ENCODE measurements at regions not wholly inside any gene's neighbourhood (a gene's known extent, or its start where the extent isn't known, plus 50 kb on each side); places are given as distances from the start of the nearest gene placed in this dataset.

DNA sequence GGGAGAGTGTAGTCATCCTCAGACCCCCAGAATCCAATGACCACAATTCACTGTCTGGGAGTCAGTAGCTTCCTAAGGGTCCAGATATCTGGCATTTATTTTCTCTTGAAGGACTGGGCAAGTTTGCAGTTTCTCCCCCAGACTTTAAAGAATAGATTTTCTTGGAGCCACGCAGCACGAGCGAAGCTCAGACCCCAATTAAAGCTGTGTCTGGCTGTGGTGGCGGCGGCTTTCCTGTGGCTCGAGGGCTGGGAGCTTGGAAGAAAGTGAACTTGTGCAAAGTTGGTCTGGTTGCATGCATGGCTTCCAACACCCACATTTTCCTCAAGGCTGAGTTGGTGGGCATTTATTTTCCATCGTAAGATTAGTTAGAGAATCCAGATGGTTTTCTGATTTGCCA is 105.0 kb downstream of the ACKR3 start:
- no peak overlapping the region for H3K4me3 ChIP-seq (replicated peaks in 1 of 3; ENCODE audit: insufficient read depth in 1 of 3, low read depth in 2 of 3, low read length in 3 of 3)
- WGBS (ENCODE audit: low lambda C conversion rate): 16% methylated on average over 7 of the region's 7 CpGs
- H3K79me2 ChIP-seq (ENCODE audit: insufficient read depth, low read length): no peaks in the 10 kb centered on the region
- no peak for DNase-seq (ENCODE audit: low spot score)
- H3K27me3 ChIP-seq (ENCODE audit: control insufficient read depth in 1 of 2, insufficient read depth in 2 of 2, low read length in 2 of 2): peaks cover 0 to 11% of the 10 kb centered on the region in 2 experiments; a peak in 1 of 5 replicates
- no peak overlapping the region for H2AFZ ChIP-seq (ENCODE audit: low read length)
- H3K27ac ChIP-seq (ENCODE audit: extremely low read length, insufficient read depth, low read length): no peak overlapping the region
- H3K4me1 ChIP-seq (ENCODE audit: insufficient read depth, low read length): no peaks in the 10 kb centered on the region
- no peak for TF ChIP-seq HBP1 (CRISPR knock-in tag; IDR thresholded peaks at IDR 0.05; ENCODE audit: low read depth)
- ChIA-PET POLR2A (no interaction called here), CTCF (ENCODE audit: low intra/inter-chr PET ratio, low total read pairs) (no interaction called here)
- no peak for FAIRE-seq
- no peak overlapping the region for H3K4me2 ChIP-seq (ENCODE audit: low read depth, low read length)
- no peak overlapping the region for H3K9ac ChIP-seq (ENCODE audit: insufficient read depth, low read depth, low read length)
- no TSS peak for BruUV-seq (replicated peaks)
- intact Hi-C loops (cut with micrococcal nuclease; ENCODE audit: unreplicated experiment) (no loop called here), in situ Hi-C loops (cut with HindIII; ENCODE audit: extremely low pct_ligation_motif_present, low pct_unique_long_range_greater_than_20kb) (no loop called here)
- H4K20me1 ChIP-seq (ENCODE audit: insufficient read depth, low read length): no peaks in the 10 kb centered on the region
- H3K36me3 ChIP-seq (replicated peaks in 1 of 2; ENCODE audit: control insufficient read depth in 1 of 2, insufficient read depth in 2 of 2, low read length in 2 of 2): no peaks in the 10 kb centered on the region
- H3K9me3 ChIP-seq (ENCODE audit: low read length): no peaks in the 10 kb centered on the region
- ATAC-seq: no peak

DNA sequence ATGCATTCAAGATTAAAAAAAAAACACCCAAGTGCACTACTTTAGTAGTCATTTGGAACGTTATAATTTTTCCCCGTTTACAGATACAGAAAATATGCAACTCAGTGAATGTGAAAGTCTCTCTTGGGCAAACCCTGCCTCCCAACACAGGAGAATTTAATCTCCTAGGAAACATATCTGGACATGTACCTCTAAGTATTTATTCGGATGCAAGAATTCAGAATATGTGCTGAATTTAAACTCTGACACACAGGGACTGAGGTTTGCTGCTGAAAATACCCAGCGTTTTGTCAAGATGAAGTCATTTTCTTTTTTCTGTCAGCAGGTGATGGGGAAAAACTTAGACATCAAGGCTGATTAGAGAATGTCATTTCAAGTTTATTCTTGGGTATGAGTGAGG is 105.4 kb downstream of the ACKR3 start:
- H3K27me3 ChIP-seq (ENCODE audit: control insufficient read depth in 1 of 2, insufficient read depth in 2 of 2, low read length in 2 of 2): peaks cover 0 to 11% of the 10 kb centered on the region in 2 experiments; a peak in 1 of 5 replicates
- H3K36me3 ChIP-seq (replicated peaks in 1 of 2; ENCODE audit: control insufficient read depth in 1 of 2, insufficient read depth in 2 of 2, low read length in 2 of 2): no peaks in the 10 kb centered on the region
- TF ChIP-seq RBAK (CRISPR knock-in tag; IDR thresholded peaks at IDR 0.05): no peak
- TF ChIP-seq, protein P1, sequence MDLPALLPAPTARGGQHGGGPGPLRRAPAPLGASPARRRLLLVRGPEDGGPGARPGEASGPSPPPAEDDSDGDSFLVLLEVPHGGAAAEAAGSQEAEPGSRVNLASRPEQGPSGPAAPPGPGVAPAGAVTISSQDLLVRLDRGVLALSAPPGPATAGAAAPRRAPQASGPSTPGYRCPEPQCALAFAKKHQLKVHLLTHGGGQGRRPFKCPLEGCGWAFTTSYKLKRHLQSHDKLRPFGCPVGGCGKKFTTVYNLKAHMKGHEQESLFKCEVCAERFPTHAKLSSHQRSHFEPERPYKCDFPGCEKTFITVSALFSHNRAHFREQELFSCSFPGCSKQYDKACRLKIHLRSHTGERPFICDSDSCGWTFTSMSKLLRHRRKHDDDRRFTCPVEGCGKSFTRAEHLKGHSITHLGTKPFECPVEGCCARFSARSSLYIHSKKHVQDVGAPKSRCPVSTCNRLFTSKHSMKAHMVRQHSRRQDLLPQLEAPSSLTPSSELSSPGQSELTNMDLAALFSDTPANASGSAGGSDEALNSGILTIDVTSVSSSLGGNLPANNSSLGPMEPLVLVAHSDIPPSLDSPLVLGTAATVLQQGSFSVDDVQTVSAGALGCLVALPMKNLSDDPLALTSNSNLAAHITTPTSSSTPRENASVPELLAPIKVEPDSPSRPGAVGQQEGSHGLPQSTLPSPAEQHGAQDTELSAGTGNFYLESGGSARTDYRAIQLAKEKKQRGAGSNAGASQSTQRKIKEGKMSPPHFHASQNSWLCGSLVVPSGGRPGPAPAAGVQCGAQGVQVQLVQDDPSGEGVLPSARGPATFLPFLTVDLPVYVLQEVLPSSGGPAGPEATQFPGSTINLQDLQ (CRISPR knock-in tag; IDR thresholded peaks at IDR 0.05): no peak
- no peak for TF ChIP-seq NFE2L1 (CRISPR knock-in tag; IDR thresholded peaks at IDR 0.05; ENCODE audit: borderline replicate concordance)
- no peak overlapping the region for H3K9ac ChIP-seq (ENCODE audit: insufficient read depth, low read depth, low read length)
- H3K4me3 ChIP-seq (replicated peaks in 1 of 3; ENCODE audit: insufficient read depth in 1 of 3, low read depth in 2 of 3, low read length in 3 of 3): no peak overlapping the region
- 0% methylated on average over 4 of the region's 4 CpGs for WGBS (ENCODE audit: low lambda C conversion rate)
- FAIRE-seq (no peak), DNase-seq (ENCODE audit: low spot score) (no peak), ATAC-seq (no peak)
- H2AFZ ChIP-seq (ENCODE audit: low read length): no peak overlapping the region
- CTCF ChIA-PET (ENCODE audit: low intra/inter-chr PET ratio, low total read pairs): no interaction called here
- no peaks in the 10 kb centered on the region for H3K79me2 ChIP-seq (ENCODE audit: insufficient read depth, low read length)
- no peak overlapping the region for H3K4me2 ChIP-seq (ENCODE audit: low read depth, low read length)
- H3K4me1 ChIP-seq (ENCODE audit: insufficient read depth, low read length): no peaks in the 10 kb centered on the region
- POLR2A ChIA-PET: no interaction called here
- in situ Hi-C loops (cut with HindIII; ENCODE audit: extremely low pct_ligation_motif_present, low pct_unique_long_range_greater_than_20kb) (no loop called here), intact Hi-C loops (cut with micrococcal nuclease; ENCODE audit: unreplicated experiment) (no loop called here)
- no TSS peak for BruUV-seq (replicated peaks)
- H3K9me3 ChIP-seq (ENCODE audit: low read length): no peaks in the 10 kb centered on the region
- no peaks in the 10 kb centered on the region for H4K20me1 ChIP-seq (ENCODE audit: insufficient read depth, low read length)
- no peak overlapping the region for H3K27ac ChIP-seq (ENCODE audit: extremely low read length, insufficient read depth, low read length)

Measured in HepG2 (cell line).